GM12864 (cell line): ENCODE measurements at regions not wholly inside any gene's neighbourhood (a gene's known extent, or its start where the extent isn't known, plus 50 kb on each side); places are given as distances from the start of the nearest gene placed in this dataset.
"Not testable (repeated sequence)": the region's sequence is repeated elsewhere in the genome, so short reads cannot be mapped to it uniquely, and the experiment has no call there.

Experiments
- DNase-seq: peaks from one replicate; pipeline ENCODE4 v3.0.0-alpha.2; 2011; ENCODE audit warnings: low read depth
- H3K4me3 ChIP-seq: 2 replicates; pipeline ENCODE4 v1.5.1; 2011; ENCODE audit warnings: mild to moderate bottlenecking, low read depth, low read length, control low read depth
- CTCF ChIP-seq: IDR thresholded peaks from 2 replicates; pipeline ENCODE4 v1.5.1; 2011; ENCODE audit warnings: low read depth, mild to moderate bottlenecking, moderate library complexity, low read length, control low read depth, inconsistent platforms; ENCODE audit errors: missing control alignments

GRCh38 chr6:133092199-133092598 lies 149.0 kb upstream of the EYA4 start:
- H3K4me3 ChIP-seq: no peak overlapping the region
- TF ChIP-seq CTCF: no peak
- DNase-seq: no peak

- TF ChIP-seq CTCF: no peak
- H3K4me3 ChIP-seq: no peak overlapping the region
- no peak for DNase-seq
Observed at GRCh38 chr6:133092771-133093170, 148.4 kb upstream of the EYA4 start.

GRCh38 chr6:133093211-133093610 lies 147.9 kb upstream of the EYA4 start:
- not testable (repeated sequence) for DNase-seq, H3K4me3 ChIP-seq

- TF ChIP-seq CTCF: no peak
- H3K4me3 ChIP-seq: no peak overlapping the region
- DNase-seq: no peak
Observed at GRCh38 chr6:133093956-133094355, 147.2 kb upstream of the EYA4 start.

- DNase-seq: no peak
- TF ChIP-seq CTCF: no peak
Observed at GRCh38 chr6:133097208-133097607, 143.9 kb upstream of the EYA4 start.

GRCh38 chr6:133099573-133099972 lies 141.6 kb upstream of the EYA4 start:
- no peak for TF ChIP-seq CTCF
- DNase-seq: no peak

More at GRCh38 chr6:133097208-133097607, 143.9 kb upstream of the EYA4 start:
- no peak overlapping the region for H3K4me3 ChIP-seq

GRCh38 chr6:133100865-133101264 lies 140.3 kb upstream of the EYA4 start:
- DNase-seq: no peak
- TF ChIP-seq CTCF: no peak
- no peak overlapping the region for H3K4me3 ChIP-seq

More at GRCh38 chr6:133099573-133099972, 141.6 kb upstream of the EYA4 start:
- no peak overlapping the region for H3K4me3 ChIP-seq

GRCh38 chr6:133101790-133102189 lies 139.4 kb upstream of the EYA4 start:
- H3K4me3 ChIP-seq: no peak overlapping the region
- no peak for DNase-seq
- TF ChIP-seq CTCF: no peak
